IMR-90 (cell line): ENCODE measurements at regions not wholly inside any gene's neighbourhood (a gene's known extent, or its start where the extent isn't known, plus 50 kb on each side); places are given as distances from the start of the nearest gene placed in this dataset.

Experiments used
- ATAC-seq: fragments of 200-7000 bp; cut with Tn5 transposase; 2 replicates; pipeline ENCODE4 v1.9.1; 2020; ENCODE audit warnings: low read depth, mild to moderate bottlenecking, moderate library complexity
- BruUV-seq: library from RNA; stranded (reverse); fragments of 400-500 nt; replicated peaks from 2 replicates; lab custom pipeline; 2021; lab: Mats Ljungman, UMichigan
- CTCF ChIA-PET: fragments of 300-600 bp; formaldehyde crosslinking; extraction: SDS; loops from one replicate; lab custom pipeline; 2021; ENCODE audit warnings: antibody characterized with exemption; lab: Yijun Ruan, JAX
- POLR2A ChIA-PET: fragments of 300-600 bp; sonication (Branson Sonifier 250); formaldehyde crosslinking; loops from one replicate; lab custom pipeline; 2022; ENCODE audit warnings: antibody characterized with exemption; ENCODE audit not compliant: unreplicated experiment; lab: Charles Lee
- DNase-seq: peaks from one replicate; pipeline ENCODE4 v3.0.0; 2013
- H2AFZ ChIP-seq: replicated peaks from 2 replicates; pipeline ENCODE3; 2013; ENCODE audit warnings: low read length, mild to moderate bottlenecking; ENCODE audit not compliant: poor library complexity
- H2AK5ac ChIP-seq: 2 replicates; pipeline ENCODE4 v1.6.1; 2013; ENCODE audit warnings: low read depth, low read length, inconsistent platforms
- H2AK9ac ChIP-seq: replicated peaks from 2 replicates; pipeline ENCODE3; 2013; ENCODE audit warnings: mild to moderate bottlenecking, low read depth, low read length, moderate library complexity; ENCODE audit not compliant: poor library complexity
- H2BK120ac ChIP-seq: 2 replicates; pipeline ENCODE4 v1.6.1; 2013; ENCODE audit warnings: low read depth, low read length, inconsistent platforms
- H2BK15ac ChIP-seq: 3 replicates; pipeline ENCODE4 v1.6.1; 2013; ENCODE audit warnings: low read depth, low read length, inconsistent platforms
- H2BK20ac ChIP-seq: 2 replicates; pipeline ENCODE4 v1.6.1; 2013; ENCODE audit warnings: low read depth, mild to moderate bottlenecking, inconsistent platforms, low read length, moderate library complexity
- H2BK5ac ChIP-seq: 2 replicates; pipeline ENCODE4 v1.6.1; 2013; ENCODE audit warnings: mild to moderate bottlenecking, low read depth, low read length, inconsistent platforms; ENCODE audit not compliant: poor library complexity, severe bottlenecking
- H3K14ac ChIP-seq: replicated peaks from 2 replicates; pipeline ENCODE4 v1.6.1; 2013; ENCODE audit warnings: low read depth, low read length, inconsistent platforms
- H3K18ac ChIP-seq: 2 replicates; pipeline ENCODE4 v1.6.1; 2013; ENCODE audit warnings: low read depth, low read length, control low read depth
- H3K23ac ChIP-seq: 2 replicates; pipeline ENCODE4 v1.6.1; 2013; ENCODE audit warnings: low read depth, low read length, inconsistent platforms
- H3K27ac ChIP-seq: 2 replicates; pipeline ENCODE4 v1.5.1; 2013; ENCODE audit warnings: mild to moderate bottlenecking, control low read depth, low read length; ENCODE audit not compliant: insufficient read depth
- H3K27me3 ChIP-seq: 2 replicates; pipeline ENCODE4 v1.6.1; 2013; ENCODE audit warnings: low read length; ENCODE audit not compliant: control insufficient read depth, insufficient read depth
- H3K36me3 ChIP-seq: 2 replicates; pipeline ENCODE4 v1.6.1; 2013; ENCODE audit warnings: low read length, mixed read lengths; ENCODE audit not compliant: control insufficient read depth, insufficient read depth
- H3K4ac ChIP-seq: 2 replicates; pipeline ENCODE4 v1.6.1; 2013; ENCODE audit warnings: low read depth, low read length, inconsistent platforms
- H3K4me1 ChIP-seq: 2 replicates; pipeline ENCODE4 v1.6.1; 2013; ENCODE audit warnings: low read length, mixed read lengths; ENCODE audit not compliant: control insufficient read depth, insufficient read depth
- H3K4me2 ChIP-seq: 2 replicates; pipeline ENCODE4 v1.6.1; 2013; ENCODE audit warnings: low read depth, mild to moderate bottlenecking, control low read depth, low read length, moderate library complexity
- H3K4me3 ChIP-seq: 2 replicates; pipeline ENCODE4 v1.5.1; 2013; ENCODE audit warnings: low read depth, mild to moderate bottlenecking, control low read depth, low read length, moderate library complexity; ENCODE audit not compliant: insufficient read depth
- H3K56ac ChIP-seq: 2 replicates; pipeline ENCODE4 v1.6.1; 2013; ENCODE audit warnings: low read length, inconsistent platforms; ENCODE audit not compliant: insufficient read depth; ENCODE audit errors: extremely low read depth
- H3K79me1 ChIP-seq, 2 experiments: 2 replicates each; pipeline ENCODE4 v1.6.1; 2013; ENCODE audit warnings: low read length in 2 of 2, inconsistent platforms in 1 of 2, low read depth in 1 of 2
- H3K9ac ChIP-seq: 2 replicates; pipeline ENCODE4 v1.6.1; 2013; ENCODE audit warnings: low read depth, low read length, control low read depth
- H3K9me1 ChIP-seq: 2 replicates; pipeline ENCODE4 v1.6.1; 2013; ENCODE audit warnings: low read length, inconsistent platforms; ENCODE audit not compliant: insufficient read depth
- H3K9me3 ChIP-seq: 2 replicates; pipeline ENCODE4 v1.6.1; 2013; ENCODE audit warnings: low read length; ENCODE audit not compliant: control insufficient read depth, insufficient read depth
- H4K20me1 ChIP-seq: 2 replicates; pipeline ENCODE4 v1.6.1; 2013; ENCODE audit warnings: low read length, inconsistent platforms; ENCODE audit not compliant: insufficient read depth
- H4K5ac ChIP-seq: 2 replicates; pipeline ENCODE4 v1.6.1; 2013; ENCODE audit warnings: mild to moderate bottlenecking, low read depth, low read length, control low read depth
- H4K8ac ChIP-seq, 2 experiments: 2 replicates each; pipeline ENCODE4 v1.6.1; 2013; ENCODE audit warnings: low read depth in 2 of 2, low read length in 2 of 2, control low read depth in 1 of 2, inconsistent platforms in 1 of 2
- H4K91ac ChIP-seq: 2 replicates; pipeline ENCODE4 v1.6.1; 2013; ENCODE audit warnings: low read depth, low read length, inconsistent platforms; ENCODE audit not compliant: insufficient read depth
- ELK1 ChIP-seq: fragments of 150-350 bp; IDR thresholded peaks from 2 replicates; pipeline ENCODE4 v1.6.1; 2016; ENCODE audit warnings: low read depth, mild to moderate bottlenecking, low read length, moderate library complexity, borderline replicate concordance
- MAFK ChIP-seq: IDR thresholded peaks from 2 replicates; pipeline ENCODE4 v1.6.1; 2012; ENCODE audit warnings: low read depth, low read length, improper control_type of control experiment
- WGBS, 2 experiments: methylation state at CpG; one replicate each; pipeline versions ENCODE4 v1.1.5 to v1.1.7; 2013; ENCODE audit warnings: missing lambda C conversion rate in 2 of 2; ENCODE audit not compliant: insufficient read length in 1 of 2; ENCODE audit errors: extremely low coverage in 2 of 2; 5-methylcytosine and 5-hydroxymethylcytosine counted together
- dilution Hi-C: fragments of 300-500 bp; cut with HindIII; formaldehyde crosslinking; loops from one replicate; pipeline ENCODE4 v1.14.3; 2018; ENCODE audit warnings: low sequenced_read_pairs; ENCODE audit not compliant: unreplicated experiment
- in situ Hi-C: fragments of 300-500 bp; cut with MboI; formaldehyde crosslinking; loops from 3 replicates; pipeline ENCODE4 v1.14.3; 2019; ENCODE audit warnings: low sequenced_read_pairs, inconsistent platforms, mixed read lengths
- intact Hi-C: fragments of 100-400 bp; cut with micrococcal nuclease; formaldehyde crosslinking; loops from 2 replicates; pipeline ENCODE4 v1.10.0; 2022

GRCh38 chr6:96685702-96686101 is 122.8 kb downstream of the FHL5 start:
- Histone ChIP-seq H3K9me1 (no peaks in the 10 kb centered on the region), H2BK20ac (no peak overlapping the region), H3K27ac (no peak overlapping the region), H4K8ac (no peak overlapping the region), H2BK5ac (no peak overlapping the region), H3K4me1 (no peaks in the 10 kb centered on the region), H2BK120ac (no peak overlapping the region), H3K9me3 (no peaks in the 10 kb centered on the region), H3K14ac (no peak overlapping the region), H4K5ac (no peak overlapping the region), H2AK5ac (no peak overlapping the region), H3K23ac (no peak overlapping the region), H3K79me1 (no peaks in the 10 kb centered on the region), H2AK9ac (no peak overlapping the region), H3K4me2 (no peak overlapping the region), H3K18ac (no peak overlapping the region), H3K56ac (no peak overlapping the region), H3K9ac (no peak overlapping the region), H3K36me3 (no peaks in the 10 kb centered on the region), H3K27me3 (no peaks in the 10 kb centered on the region), H2BK15ac (no peak overlapping the region), H4K20me1 (no peaks in the 10 kb centered on the region), H3K4ac (no peak overlapping the region), H4K91ac (no peak overlapping the region), H3K4me3 (no peak overlapping the region), H2AFZ (no peak overlapping the region)
- ChIA-PET POLR2A (no interaction called here), CTCF (no interaction called here)
- TF ChIP-seq MAFK = no peak
- TF ChIP-seq ELK1 = no peak
- DNase-seq (no peak), ATAC-seq (no peak)
- BruUV-seq = no TSS peak
- dilution Hi-C loops (no loop called here), in situ Hi-C loops (no loop called here), intact Hi-C loops (no loop called here)
- WGBS, 2 experiments = no CpG with 5 or more reads among the region's 2 CpGs
